OCI-LY1 (cell line): ENCODE measurements at regions not wholly inside any gene's neighbourhood (a gene's known extent, or its start where the extent isn't known, plus 50 kb on each side); places are given as distances from the start of the nearest gene placed in this dataset.

Experiments used
- H2AFZ ChIP-seq: fragments of 200-600 bp; sonication (generic), shearing (Covaris generic); 2 replicates; pipeline ENCODE4 v1.6.0; 2014; ENCODE audit warnings: antibody characterized with exemption, mild to moderate bottlenecking, low read length
- H3F3A ChIP-seq: fragments of 200-600 bp; sonication (generic), shearing (Covaris generic); 2 replicates; pipeline ENCODE4 v1.6.0; 2014; ENCODE audit warnings: mild to moderate bottlenecking, antibody characterized with exemption, low read length, moderate library complexity; ENCODE audit not compliant: insufficient read depth
- H3K27ac ChIP-seq: fragments of 200-600 bp; sonication (generic); 2 replicates; pipeline ENCODE4 v1.5.1; 2014; ENCODE audit warnings: low read length, mixed run types, mild to moderate bottlenecking, low read depth; ENCODE audit not compliant: poor library complexity, severe bottlenecking
- H3K27me3 ChIP-seq: fragments of 200-600 bp; sonication (generic); 2 replicates; pipeline ENCODE4 v1.6.0; 2014; ENCODE audit warnings: antibody characterized with exemption, mild to moderate bottlenecking, low read length, moderate library complexity; ENCODE audit not compliant: insufficient read depth
- H3K36me3 ChIP-seq: fragments of 200-600 bp; sonication (generic); 2 replicates; pipeline ENCODE4 v1.6.1; 2014; ENCODE audit warnings: mild to moderate bottlenecking, antibody characterized with exemption, low read length, moderate library complexity, mixed read lengths; ENCODE audit not compliant: insufficient read depth
- H3K4me1 ChIP-seq: fragments of 200-600 bp; sonication (generic); 2 replicates; pipeline ENCODE4 v1.5.1; 2014; ENCODE audit warnings: mild to moderate bottlenecking, low read length, moderate library complexity; ENCODE audit not compliant: insufficient read depth, severe bottlenecking
- H3K4me2 ChIP-seq: fragments of 200-600 bp; sonication (generic), shearing (Covaris generic); 2 replicates; pipeline ENCODE4 v1.6.1; 2014; ENCODE audit warnings: low read length
- H3K4me3 ChIP-seq: fragments of 200-600 bp; sonication (generic); 2 replicates; pipeline ENCODE4 v1.5.1; 2014; ENCODE audit warnings: low read length, low read depth, mild to moderate bottlenecking, mixed read lengths; ENCODE audit not compliant: poor library complexity, severe bottlenecking
- H3K79me2 ChIP-seq: fragments of 200-600 bp; shearing (Covaris generic); 2 replicates; pipeline ENCODE4 v1.6.1; 2016; ENCODE audit warnings: mixed run types, low read length, mixed read lengths; ENCODE audit not compliant: insufficient read depth
- H3K9ac ChIP-seq: fragments of 200-600 bp; sonication (generic), shearing (Covaris generic); 2 replicates; pipeline ENCODE4 v1.6.1; 2014; ENCODE audit warnings: mild to moderate bottlenecking, low read length, mixed read lengths
- H3K9me2 ChIP-seq: fragments of 200-600 bp; sonication (generic), shearing (Covaris generic); 2 replicates; pipeline ENCODE4 v1.6.1; 2014; ENCODE audit warnings: low read depth, mild to moderate bottlenecking, low read length, mixed read lengths
- H3K9me3 ChIP-seq: fragments of 200-600 bp; shearing (Covaris generic); 2 replicates; pipeline ENCODE4 v1.6.1; 2014; ENCODE audit warnings: low read length, mixed read lengths
- H4K20me1 ChIP-seq: fragments of 200-600 bp; sonication (generic), shearing (Covaris generic); 2 replicates; pipeline ENCODE4 v1.6.0; 2016; ENCODE audit warnings: mild to moderate bottlenecking, low read length; ENCODE audit not compliant: insufficient read depth
- CTCF ChIP-seq: fragments of 200-600 bp; sonication (generic), shearing (Covaris generic); IDR thresholded peaks from 2 replicates; pipeline ENCODE4 v1.5.1; 2017; ENCODE audit warnings: mild to moderate bottlenecking, antibody characterized with exemption, low read length, moderate library complexity, mixed read lengths
- EZH2 ChIP-seq: fragments of 200-600 bp; sonication (generic), shearing (Covaris generic); IDR thresholded peaks from 2 replicates; pipeline ENCODE4 v1.8.0; 2017; ENCODE audit warnings: borderline replicate concordance, mixed run types, mild to moderate bottlenecking, antibody characterized with exemption, low read length, moderate library complexity, mixed read lengths

- Histone ChIP-seq H3K27ac (no peak overlapping the region), H3K27me3 (no peaks in the 10 kb centered on the region), H3F3A (no peaks in the 10 kb centered on the region), H3K79me2 (no peaks in the 10 kb centered on the region), H4K20me1 (no peaks in the 10 kb centered on the region), H3K4me2 (no peak overlapping the region), H3K9me3 (no peaks in the 10 kb centered on the region), H3K9ac (no peak overlapping the region), H3K9me2 (no peaks in the 10 kb centered on the region), H3K4me1 (no peaks in the 10 kb centered on the region), H3K4me3 (no peak overlapping the region), H3K36me3 (no peaks in the 10 kb centered on the region), H2AFZ (no peak overlapping the region)
- TF ChIP-seq CTCF (no peak), EZH2 (no peak)
Observed at GRCh38 chr10:1933215-1933614, 195.9 kb upstream of the ADARB2 start.

GRCh38 chr10:1932692-1933094 is 195.4 kb upstream of the ADARB2 start:
- TF ChIP-seq CTCF: no peak
- TF ChIP-seq EZH2: no peak
- H3K36me3 ChIP-seq: no peaks in the 10 kb centered on the region
- H3K4me2 ChIP-seq: no peak overlapping the region
- H4K20me1 ChIP-seq: no peaks in the 10 kb centered on the region
- H3K9me3 ChIP-seq: no peaks in the 10 kb centered on the region
- H2AFZ ChIP-seq: no peak overlapping the region
- no peaks in the 10 kb centered on the region for H3K27me3 ChIP-seq
- no peaks in the 10 kb centered on the region for H3K79me2 ChIP-seq
- no peaks in the 10 kb centered on the region for H3F3A ChIP-seq
- no peak overlapping the region for H3K4me3 ChIP-seq
- H3K4me1 ChIP-seq: no peaks in the 10 kb centered on the region
- H3K9ac ChIP-seq: no peak overlapping the region
- H3K27ac ChIP-seq: no peak overlapping the region
- no peaks in the 10 kb centered on the region for H3K9me2 ChIP-seq

GRCh38 chr10:1928606-1929005 is 191.3 kb upstream of the ADARB2 start:
- no peaks in the 10 kb centered on the region for H3K27me3 ChIP-seq
- H3F3A ChIP-seq: no peaks in the 10 kb centered on the region

More at GRCh38 chr10:1928606-1929005, 191.3 kb upstream of the ADARB2 start:
- Histone ChIP-seq H3K4me1 (no peaks in the 10 kb centered on the region), H2AFZ (no peak overlapping the region), H3K36me3 (no peaks in the 10 kb centered on the region), H3K4me3 (no peak overlapping the region), H3K9me3 (no peaks in the 10 kb centered on the region), H3K9me2 (no peaks in the 10 kb centered on the region), H4K20me1 (no peaks in the 10 kb centered on the region), H3K27ac (no peak overlapping the region), H3K79me2 (no peaks in the 10 kb centered on the region), H3K9ac (no peak overlapping the region), H3K4me2 (no peak overlapping the region)
- TF ChIP-seq EZH2 (no peak), CTCF (no peak)
